HEK293T (cell line): ENCODE measurements at regions not wholly inside any gene's neighbourhood (a gene's known extent, or its start where the extent isn't known, plus 50 kb on each side); places are given as distances from the start of the nearest gene placed in this dataset.

Experiments
- NFRKB ChIP-seq: fragments of 450-650 bp; IDR thresholded peaks from 2 replicates; pipeline ENCODE4 v1.6.1; 2016; ENCODE audit warnings: mild to moderate bottlenecking, moderate library complexity
- TF ChIP-seq, protein P1 (sequence below): fragments of 450-650 bp; IDR thresholded peaks from 2 replicates; pipeline ENCODE4 v1.6.1; 2016

DNA sequence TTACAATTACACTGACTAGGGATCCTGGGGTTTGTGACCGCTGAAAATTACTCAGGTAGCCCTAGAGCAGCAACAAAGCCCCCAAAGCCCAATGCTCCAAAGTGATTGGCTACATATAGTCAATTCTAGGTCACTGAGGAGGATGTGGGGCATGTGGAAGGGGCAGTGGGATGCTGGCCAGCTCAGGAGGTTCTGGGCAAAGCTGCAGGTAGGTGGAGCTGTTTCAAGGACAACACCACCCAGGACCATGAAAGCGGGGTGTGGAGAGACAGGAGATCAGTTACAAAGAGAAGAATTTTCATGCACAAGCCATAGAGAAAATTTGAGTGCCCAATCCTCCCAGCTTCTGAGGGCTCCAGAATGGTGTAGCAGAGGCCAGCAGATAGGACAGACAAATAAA, 75.0 kb upstream of the CCDC85A start:
- no peak for TF ChIP-seq NFRKB
- TF ChIP-seq, protein P1, sequence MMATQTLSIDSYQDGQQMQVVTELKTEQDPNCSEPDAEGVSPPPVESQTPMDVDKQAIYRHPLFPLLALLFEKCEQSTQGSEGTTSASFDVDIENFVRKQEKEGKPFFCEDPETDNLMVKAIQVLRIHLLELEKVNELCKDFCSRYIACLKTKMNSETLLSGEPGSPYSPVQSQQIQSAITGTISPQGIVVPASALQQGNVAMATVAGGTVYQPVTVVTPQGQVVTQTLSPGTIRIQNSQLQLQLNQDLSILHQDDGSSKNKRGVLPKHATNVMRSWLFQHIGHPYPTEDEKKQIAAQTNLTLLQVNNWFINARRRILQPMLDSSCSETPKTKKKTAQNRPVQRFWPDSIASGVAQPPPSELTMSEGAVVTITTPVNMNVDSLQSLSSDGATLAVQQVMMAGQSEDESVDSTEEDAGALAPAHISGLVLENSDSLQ, result no peak
